ENCODE measurements at regions not wholly inside any gene's neighbourhood (a gene's known extent, or its start where the extent isn't known, plus 50 kb on each side); places are given as distances from the start of the nearest gene placed in this dataset.

GRCh38 chr12:67155863-67156262 lies 113.3 kb upstream of the CAND1 start:
- no peak for DNase-seq

- DNase-seq: peak; percentile 29 to 49
Observed at GRCh38 chr12:67161322-67161918, 107.7 kb upstream of the CAND1 start.

GRCh38 chr12:67173258-67173657 lies 95.9 kb upstream of the CAND1 start:
- no peak for DNase-seq

- no peak for DNase-seq
Observed at GRCh38 chr12:67182551-67182950, 86.6 kb upstream of the CAND1 start.

GRCh38 chr12:67193704-67194103 lies 75.5 kb upstream of the CAND1 start:
- DNase-seq: peak; percentile 33 to 53

- DNase-seq: no peak
Observed at GRCh38 chr12:67200386-67200785, 68.8 kb upstream of the CAND1 start.

GRCh38 chr12:67202011-67202677 lies 67.0 kb upstream of the CAND1 start:
- no peak for DNase-seq

GRCh38 chr12:67202678-67203012 lies 66.5 kb upstream of the CAND1 start:
- no peak for DNase-seq

- no peak for DNase-seq
Observed at GRCh38 chr12:67208281-67209067, 60.7 kb upstream of the CAND1 start.

GRCh38 chr12:67211029-67211428 lies 58.1 kb upstream of the CAND1 start:
- DNase-seq: no peak

GRCh38 chr12:67211494-67211893 lies 57.7 kb upstream of the CAND1 start:
- DNase-seq: no peak

GRCh38 chr12:67217647-67218046 lies 51.5 kb upstream of the CAND1 start:
- no peak for DNase-seq

Data from Kasumi-1 (cell line).